Erythroblast (primary cell): ENCODE measurements at regions not wholly inside any gene's neighbourhood (a gene's known extent, or its start where the extent isn't known, plus 50 kb on each side); places are given as distances from the start of the nearest gene placed in this dataset.

Experiments used
- GATA1 ChIP-seq: IDR thresholded peaks from 2 replicates; pipeline ENCODE4 v1.6.1; 2011; ENCODE audit warnings: low read depth, mild to moderate bottlenecking, control low read depth, low read length, moderate library complexity
- POLR2A ChIP-seq: IDR thresholded peaks from 2 replicates; pipeline ENCODE4 v1.6.1; 2011; ENCODE audit warnings: mild to moderate bottlenecking, low read length

- TF ChIP-seq POLR2A (no peak), GATA1 (no peak)
Measured at GRCh38 chr2:111628221-111628620, 255.8 kb downstream of the ANAPC1 start.
